Loucy (cell line): ENCODE measurements at regions not wholly inside any gene's neighbourhood (a gene's known extent, or its start where the extent isn't known, plus 50 kb on each side); places are given as distances from the start of the nearest gene placed in this dataset.
"Not testable (repeated sequence)": the region's sequence is repeated elsewhere in the genome, so short reads cannot be mapped to it uniquely, and the experiment has no call there.

Experiments
- H2AFZ ChIP-seq: fragments of 200-600 bp; sonication (generic); 2 replicates; pipeline ENCODE4 v1.6.0; 2016; ENCODE audit warnings: antibody characterized with exemption, mild to moderate bottlenecking, low read length, moderate library complexity
- H3F3A ChIP-seq: fragments of 200-600 bp; 2 replicates; pipeline ENCODE4 v1.6.0; 2016; ENCODE audit warnings: antibody characterized with exemption, low read depth, mild to moderate bottlenecking
- H3K27me3 ChIP-seq: fragments of 200-600 bp; sonication (generic); 2 replicates; pipeline ENCODE4 v1.6.1; 2014; ENCODE audit warnings: low read length, mild to moderate bottlenecking; ENCODE audit not compliant: insufficient read depth, poor library complexity, severe bottlenecking
- H3K36me3 ChIP-seq: fragments of 200-600 bp; sonication (generic); 2 replicates; pipeline ENCODE4 v1.6.1; 2016; ENCODE audit warnings: low read length; ENCODE audit not compliant: insufficient read depth
- H3K4me1 ChIP-seq: fragments of 200-600 bp; sonication (generic); 2 replicates; pipeline ENCODE4 v1.5.1; 2014; ENCODE audit warnings: low read length, mild to moderate bottlenecking; ENCODE audit not compliant: insufficient read depth, poor library complexity, severe bottlenecking
- H3K4me2 ChIP-seq: fragments of 200-600 bp; sonication (generic); 2 replicates; pipeline ENCODE4 v1.6.0; 2014; ENCODE audit warnings: antibody characterized with exemption, low read length, low read depth, mild to moderate bottlenecking; ENCODE audit not compliant: poor library complexity, severe bottlenecking
- H3K4me3 ChIP-seq: fragments of 200-600 bp; sonication (generic); 2 replicates; pipeline ENCODE4 v1.5.1; 2014; ENCODE audit warnings: low read length, mild to moderate bottlenecking, mixed read lengths; ENCODE audit not compliant: poor library complexity, severe bottlenecking
- H3K79me2 ChIP-seq: fragments of 200-600 bp; sonication (generic); 2 replicates; pipeline ENCODE4 v1.6.1; 2014; ENCODE audit warnings: low read length; ENCODE audit not compliant: insufficient read depth
- H3K9ac ChIP-seq: fragments of 200-600 bp; sonication (generic); 2 replicates; pipeline ENCODE4 v1.6.0; 2014; ENCODE audit warnings: mild to moderate bottlenecking, low read depth, low read length, moderate library complexity; ENCODE audit not compliant: poor library complexity, severe bottlenecking
- H3K9me2 ChIP-seq: fragments of 200-600 bp; sonication (generic); replicated peaks from 2 replicates; pipeline ENCODE4 v1.6.1; 2016; ENCODE audit warnings: low read depth, low read length, mixed read lengths
- H3K9me3 ChIP-seq: fragments of 200-600 bp; sonication (generic); 2 replicates; pipeline ENCODE4 v1.6.1; 2014; ENCODE audit warnings: mild to moderate bottlenecking, antibody characterized with exemption, low read length, low read depth; ENCODE audit not compliant: insufficient read depth
- H4K20me1 ChIP-seq: fragments of 200-600 bp; sonication (generic); 2 replicates; pipeline ENCODE4 v1.6.0; 2014; ENCODE audit warnings: antibody characterized with exemption, low read length, mild to moderate bottlenecking; ENCODE audit not compliant: insufficient read depth, poor library complexity, severe bottlenecking
- EZH2phosphoT487 ChIP-seq: fragments of 200-600 bp; IDR thresholded peaks from 2 replicates; pipeline ENCODE4 v1.6.1; 2018; ENCODE audit warnings: antibody characterized with exemption, mild to moderate bottlenecking, moderate library complexity, borderline replicate concordance
- TF ChIP-seq, protein P1 (sequence below): fragments of 200-600 bp; sonication (generic); conservative IDR thresholded peaks from 2 replicates; pipeline ENCODE4 v1.5.1; 2014; ENCODE audit warnings: mild to moderate bottlenecking, antibody characterized with exemption, low read length

- TF ChIP-seq EZH2phosphoT487: no peak
- H3K9ac ChIP-seq: no peak overlapping the region
- no peaks in the 10 kb centered on the region for H3K4me1 ChIP-seq
- H3K27me3 ChIP-seq: no peaks in the 10 kb centered on the region
- H3K4me3 ChIP-seq: no peak overlapping the region
- no peaks in the 10 kb centered on the region for H4K20me1 ChIP-seq
- no peaks in the 10 kb centered on the region for H3K79me2 ChIP-seq
- no peaks in the 10 kb centered on the region for H3K9me2 ChIP-seq
- H3K4me2 ChIP-seq: no peak overlapping the region
- no peaks in the 10 kb centered on the region for H3F3A ChIP-seq
- H2AFZ ChIP-seq: no peak overlapping the region
- no peaks in the 10 kb centered on the region for H3K36me3 ChIP-seq
- no peaks in the 10 kb centered on the region for H3K9me3 ChIP-seq
Observed at GRCh38 chr4:82276332-82276640, 97.5 kb downstream of the HNRNPD start.

- no peaks in the 10 kb centered on the region for H3K79me2 ChIP-seq
- H4K20me1 ChIP-seq: no peaks in the 10 kb centered on the region
- no peaks in the 10 kb centered on the region for H3F3A ChIP-seq
- H2AFZ ChIP-seq: peak overlapping the region; percentile 54; the same call in 1 of the 2 replicates
- no peaks in the 10 kb centered on the region for H3K4me1 ChIP-seq
- no peaks in the 10 kb centered on the region for H3K9me3 ChIP-seq
- H3K36me3 ChIP-seq: no peaks in the 10 kb centered on the region
- no peaks in the 10 kb centered on the region for H3K27me3 ChIP-seq
- no peaks in the 10 kb centered on the region for H3K9me2 ChIP-seq
- TF ChIP-seq, protein P1, sequence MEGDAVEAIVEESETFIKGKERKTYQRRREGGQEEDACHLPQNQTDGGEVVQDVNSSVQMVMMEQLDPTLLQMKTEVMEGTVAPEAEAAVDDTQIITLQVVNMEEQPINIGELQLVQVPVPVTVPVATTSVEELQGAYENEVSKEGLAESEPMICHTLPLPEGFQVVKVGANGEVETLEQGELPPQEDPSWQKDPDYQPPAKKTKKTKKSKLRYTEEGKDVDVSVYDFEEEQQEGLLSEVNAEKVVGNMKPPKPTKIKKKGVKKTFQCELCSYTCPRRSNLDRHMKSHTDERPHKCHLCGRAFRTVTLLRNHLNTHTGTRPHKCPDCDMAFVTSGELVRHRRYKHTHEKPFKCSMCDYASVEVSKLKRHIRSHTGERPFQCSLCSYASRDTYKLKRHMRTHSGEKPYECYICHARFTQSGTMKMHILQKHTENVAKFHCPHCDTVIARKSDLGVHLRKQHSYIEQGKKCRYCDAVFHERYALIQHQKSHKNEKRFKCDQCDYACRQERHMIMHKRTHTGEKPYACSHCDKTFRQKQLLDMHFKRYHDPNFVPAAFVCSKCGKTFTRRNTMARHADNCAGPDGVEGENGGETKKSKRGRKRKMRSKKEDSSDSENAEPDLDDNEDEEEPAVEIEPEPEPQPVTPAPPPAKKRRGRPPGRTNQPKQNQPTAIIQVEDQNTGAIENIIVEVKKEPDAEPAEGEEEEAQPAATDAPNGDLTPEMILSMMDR: peak; percentile 61
- no peak for TF ChIP-seq EZH2phosphoT487
- H3K4me3 ChIP-seq: no peak overlapping the region
- H3K9ac ChIP-seq: no peak overlapping the region
- no peak overlapping the region for H3K4me2 ChIP-seq
Observed at GRCh38 chr4:82275431-82276331, 98.1 kb downstream of the HNRNPD start.

DNA sequence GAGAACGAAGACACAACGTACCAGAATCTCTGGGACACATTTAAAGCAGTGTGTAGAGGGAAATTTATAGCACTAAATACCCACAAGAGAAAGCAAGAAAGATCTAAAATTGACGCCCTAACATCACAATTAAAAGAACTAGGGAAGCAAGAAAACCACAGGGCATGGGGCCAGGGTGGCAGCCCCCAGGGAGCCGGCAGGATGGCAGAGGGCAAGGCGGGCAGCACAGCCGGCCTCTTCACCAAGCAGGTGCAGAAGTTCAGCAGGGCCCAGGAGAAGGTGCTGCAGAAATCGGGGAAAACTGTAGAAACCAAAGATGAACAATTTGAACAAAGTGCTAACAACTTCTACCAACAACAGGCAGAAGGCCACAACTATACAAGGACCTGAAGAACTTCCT, 99.1 kb downstream of the HNRNPD start:
- not testable (repeated sequence) for H4K20me1 ChIP-seq, H3K4me2 ChIP-seq, H3F3A ChIP-seq, H2AFZ ChIP-seq, H3K9me3 ChIP-seq, H3K4me1 ChIP-seq, H3K79me2 ChIP-seq, H3K9ac ChIP-seq, H3K4me3 ChIP-seq, H3K9me2 ChIP-seq, H3K27me3 ChIP-seq, H3K36me3 ChIP-seq

DNA sequence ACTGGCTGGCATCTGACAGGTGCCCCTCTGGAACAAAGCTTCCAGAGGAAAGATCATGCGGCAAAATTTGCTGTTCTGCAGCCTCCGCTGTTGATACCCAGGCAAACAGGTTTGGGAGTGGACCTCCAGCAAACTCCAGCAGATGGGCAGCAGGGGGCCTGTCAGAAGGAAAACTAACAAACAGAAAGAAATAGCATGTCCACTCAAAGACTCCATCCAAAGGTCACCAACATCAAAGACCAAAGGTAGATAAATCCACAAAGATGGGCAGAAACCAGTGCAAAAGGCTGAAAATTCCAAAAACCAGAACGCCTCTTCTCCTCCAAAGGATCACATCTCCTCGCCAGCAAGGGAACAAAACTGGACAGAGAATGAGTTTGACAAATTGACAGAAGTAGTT, 101.3 kb downstream of the HNRNPD start:
- H3K36me3 ChIP-seq, H3F3A ChIP-seq, H3K9me2 ChIP-seq, H3K9me3 ChIP-seq, H3K79me2 ChIP-seq, H3K4me3 ChIP-seq, H3K27me3 ChIP-seq, H2AFZ ChIP-seq, H3K4me2 ChIP-seq, H3K4me1 ChIP-seq, H3K9ac ChIP-seq, H4K20me1 ChIP-seq: not testable (repeated sequence)

DNA sequence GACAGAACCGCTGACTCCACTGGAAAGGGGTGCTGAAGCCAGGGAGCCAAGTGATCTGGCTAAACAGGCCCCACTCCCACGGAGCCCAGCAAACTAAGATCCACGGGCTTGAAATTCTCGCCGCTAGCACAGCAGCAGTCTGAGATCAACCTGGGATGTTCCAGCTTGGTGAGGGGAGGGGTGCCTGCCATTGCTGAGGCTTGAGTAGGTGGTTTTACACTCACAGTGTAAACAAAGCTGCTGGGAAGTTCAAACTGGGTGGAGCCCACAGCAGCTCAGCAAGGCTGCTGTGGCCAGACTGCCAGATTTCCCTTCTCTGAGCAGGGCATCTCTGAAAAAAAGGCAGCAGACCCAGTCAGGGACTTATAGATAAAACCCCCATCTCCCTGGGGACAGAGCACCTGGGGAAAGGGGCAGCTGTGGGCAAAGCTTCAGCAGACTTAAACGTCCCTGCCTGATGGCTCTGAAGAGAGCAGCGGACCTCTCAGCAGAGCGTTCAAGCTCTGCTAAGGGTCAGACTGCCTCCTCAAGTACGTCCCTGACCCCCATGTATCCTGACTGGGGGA, 101.8 kb downstream of the HNRNPD start:
- not testable (repeated sequence) for H3K4me2 ChIP-seq, H3K9ac ChIP-seq

More for the DNA sequence above, 101.8 kb downstream of the HNRNPD start:
- H3K79me2 ChIP-seq, H4K20me1 ChIP-seq, H3K9me3 ChIP-seq, H3K36me3 ChIP-seq, H3K4me1 ChIP-seq, H3F3A ChIP-seq, H3K4me3 ChIP-seq, H2AFZ ChIP-seq, H3K9me2 ChIP-seq, H3K27me3 ChIP-seq: not testable (repeated sequence)
